GM18867 (cell line): ENCODE measurements at regions not wholly inside any gene's neighbourhood (a gene's known extent, or its start where the extent isn't known, plus 50 kb on each side); places are given as distances from the start of the nearest gene placed in this dataset.
"Not testable (repeated sequence)": the region's sequence is repeated elsewhere in the genome, so short reads cannot be mapped to it uniquely, and the experiment has no call there.

ENCODE experiments used
- ATAC-seq: cut with Tn5 transposase; IDR thresholded peaks from one replicate; pipeline ENCODE4 v1.9.1; 2021; ENCODE audit warnings: mild to moderate bottlenecking, moderate library complexity; ENCODE audit not compliant: unreplicated experiment

GRCh38 chr6:91075244-91075976, 488.5 kb upstream of the MAP3K7 start:
- ATAC-seq: no peak

- ATAC-seq: no peak
Measured at GRCh38 chr6:91063362-91063761, 476.5 kb upstream of the MAP3K7 start.

GRCh38 chr6:91057689-91058088, 470.8 kb upstream of the MAP3K7 start:
- no peak for ATAC-seq

GRCh38 chr6:91055959-91056358, 469.1 kb upstream of the MAP3K7 start:
- no peak for ATAC-seq

- ATAC-seq: not testable (repeated sequence)
Measured at GRCh38 chr6:91052473-91053450, 465.9 kb upstream of the MAP3K7 start.

- ATAC-seq: no peak
Measured at GRCh38 chr6:91045161-91045560, 458.3 kb upstream of the MAP3K7 start.

- ATAC-seq: no peak
Measured at GRCh38 chr6:91043751-91044150, 456.9 kb upstream of the MAP3K7 start.

GRCh38 chr6:91042656-91043055, 455.8 kb upstream of the MAP3K7 start:
- no peak for ATAC-seq

- ATAC-seq: no peak
Measured at GRCh38 chr6:91033964-91034363, 447.1 kb upstream of the MAP3K7 start.

GRCh38 chr6:91031581-91031980, 444.7 kb upstream of the MAP3K7 start:
- no peak for ATAC-seq

GRCh38 chr6:91029211-91029610, 442.3 kb upstream of the MAP3K7 start:
- ATAC-seq: no peak

GRCh38 chr6:91023529-91023928, 436.7 kb upstream of the MAP3K7 start:
- no peak for ATAC-seq

GRCh38 chr6:91020744-91021143, 433.9 kb upstream of the MAP3K7 start:
- peak; percentile 75 for ATAC-seq

GRCh38 chr6:91018586-91018985, 431.7 kb upstream of the MAP3K7 start:
- no peak for ATAC-seq

GRCh38 chr6:91013511-91013910, 426.6 kb upstream of the MAP3K7 start:
- ATAC-seq: no peak

- ATAC-seq: no peak
Measured at GRCh38 chr6:90997076-90997475, 410.2 kb upstream of the MAP3K7 start.

GRCh38 chr6:90993770-90994169, 406.9 kb upstream of the MAP3K7 start:
- ATAC-seq: no peak

- ATAC-seq: peak; percentile 72
Measured at GRCh38 chr6:90989763-90990162, 402.9 kb upstream of the MAP3K7 start.

GRCh38 chr6:90984066-90984465, 397.2 kb upstream of the MAP3K7 start:
- ATAC-seq: no peak

GRCh38 chr6:90983462-90983861, 396.6 kb upstream of the MAP3K7 start:
- no peak for ATAC-seq

GRCh38 chr6:90982581-90982980, 395.7 kb upstream of the MAP3K7 start:
- ATAC-seq: no peak

- ATAC-seq: peak; percentile 70
Measured at GRCh38 chr6:90982051-90982450, 395.2 kb upstream of the MAP3K7 start.
